IPS-NIHi11 (cell line): ENCODE measurements at regions not wholly inside any gene's neighbourhood (a gene's known extent, or its start where the extent isn't known, plus 50 kb on each side); places are given as distances from the start of the nearest gene placed in this dataset.
"Not testable (repeated sequence)": the region's sequence is repeated elsewhere in the genome, so short reads cannot be mapped to it uniquely, and the experiment has no call there.

ENCODE experiments used
- DNase-seq: peaks from one replicate; pipeline ENCODE4 v3.0.0; 2012; ENCODE audit warnings: mixed read lengths, low spot score

DNA sequence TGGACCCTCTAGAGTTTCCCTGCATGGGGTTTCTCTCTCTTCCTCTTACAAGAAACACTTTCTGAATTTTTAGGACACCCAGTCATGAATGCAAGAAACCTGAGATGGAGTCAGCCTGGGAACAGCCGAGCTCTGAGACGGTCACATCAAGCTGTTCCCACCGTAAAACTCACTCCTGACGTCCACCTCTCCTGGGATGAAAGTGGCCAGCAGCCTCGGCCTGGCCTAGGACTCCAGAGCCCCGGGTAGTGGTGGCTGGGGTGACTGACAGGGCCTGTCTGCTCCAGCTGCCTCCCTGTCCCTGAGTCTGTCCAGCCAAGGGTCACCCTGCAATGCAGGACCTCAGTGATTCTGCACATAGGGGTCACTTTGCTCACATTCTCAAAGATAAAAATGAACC is 217.8 kb downstream of the SHOX start:
- no peak for DNase-seq

DNA sequence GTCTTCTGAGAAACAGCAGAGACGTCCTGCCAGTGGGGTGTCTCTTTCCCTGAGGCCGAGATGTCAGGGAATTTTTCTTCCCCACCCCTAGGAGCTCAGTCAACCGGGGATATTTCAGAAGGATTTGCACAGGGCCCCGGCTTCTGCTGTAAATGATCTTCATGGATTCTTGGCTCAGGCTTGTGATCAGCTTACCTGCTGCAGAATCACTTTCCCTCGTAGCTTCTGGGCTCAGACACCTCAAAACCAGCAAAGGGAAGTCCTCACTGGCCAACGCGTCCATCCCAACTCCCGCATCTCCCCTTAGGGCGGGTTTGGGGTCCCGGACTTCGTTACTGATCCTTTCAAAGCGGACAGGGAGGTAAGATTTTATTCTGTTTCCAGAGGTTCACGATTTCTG is 212.7 kb downstream of the SHOX start:
- DNase-seq = no peak

- no peak for DNase-seq
Measured at GRCh38 chrX:840556-840955, 210.0 kb downstream of the SHOX start.

GRCh38 chrX:838666-839065 is 208.1 kb downstream of the SHOX start:
- not testable (repeated sequence) for DNase-seq

DNA sequence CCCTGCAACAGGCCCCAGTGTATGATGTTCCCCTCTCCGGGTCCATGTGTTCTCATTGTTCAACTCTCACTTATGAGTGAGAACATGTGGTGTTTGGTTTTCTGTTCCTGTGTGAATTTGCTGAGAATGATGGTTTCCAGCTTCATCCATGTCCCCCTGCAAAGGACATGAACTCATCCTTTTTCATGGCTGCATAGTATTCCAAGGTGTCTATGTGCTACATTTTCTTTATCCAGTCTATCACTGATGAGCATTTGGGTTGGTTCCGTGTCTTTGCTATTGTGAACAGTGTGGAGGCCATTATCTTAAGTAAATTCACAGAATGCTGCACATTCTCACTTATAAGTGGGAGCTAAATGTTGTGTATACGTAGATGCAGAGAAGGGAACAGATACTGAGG is 205.3 kb downstream of the SHOX start:
- DNase-seq = not testable (repeated sequence)

DNA sequence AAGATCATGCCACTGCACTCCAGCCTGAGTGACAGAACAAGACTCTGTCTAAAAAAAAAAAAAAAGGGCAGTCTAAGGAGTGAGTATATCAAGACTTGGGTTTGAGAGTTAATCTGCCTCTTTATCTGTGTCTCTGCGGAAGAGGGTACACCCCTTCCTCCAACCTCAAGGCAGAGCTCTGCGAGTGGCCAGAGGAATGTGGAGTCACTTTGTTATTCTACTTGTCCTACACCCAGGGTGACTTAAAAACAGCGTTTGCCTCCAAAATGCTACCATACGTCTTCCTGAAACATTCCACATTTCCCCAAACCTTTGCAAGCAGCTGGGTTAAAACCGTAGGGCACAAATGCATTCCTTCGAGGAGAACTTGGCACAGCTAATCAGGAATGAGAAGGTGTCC is 199.9 kb downstream of the SHOX start:
- no peak for DNase-seq

DNA sequence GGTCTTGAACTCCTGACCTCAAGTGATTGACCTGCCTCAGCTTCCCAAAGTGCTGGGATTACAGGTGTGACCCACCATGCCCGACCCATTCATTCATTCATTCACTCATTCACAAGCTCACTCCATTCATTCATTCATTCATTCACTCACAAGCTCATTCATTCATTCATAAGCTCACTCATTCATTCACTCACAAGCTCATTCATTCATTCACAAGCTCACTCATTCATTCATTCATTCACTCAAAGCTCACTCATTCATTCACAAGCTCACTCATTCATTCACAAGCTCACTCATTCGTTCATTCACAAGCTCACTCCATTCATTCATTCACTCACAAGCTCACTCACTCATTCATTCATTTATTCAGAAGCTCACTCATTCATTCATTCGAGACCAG is 198.6 kb downstream of the SHOX start:
- no peak for DNase-seq

DNA sequence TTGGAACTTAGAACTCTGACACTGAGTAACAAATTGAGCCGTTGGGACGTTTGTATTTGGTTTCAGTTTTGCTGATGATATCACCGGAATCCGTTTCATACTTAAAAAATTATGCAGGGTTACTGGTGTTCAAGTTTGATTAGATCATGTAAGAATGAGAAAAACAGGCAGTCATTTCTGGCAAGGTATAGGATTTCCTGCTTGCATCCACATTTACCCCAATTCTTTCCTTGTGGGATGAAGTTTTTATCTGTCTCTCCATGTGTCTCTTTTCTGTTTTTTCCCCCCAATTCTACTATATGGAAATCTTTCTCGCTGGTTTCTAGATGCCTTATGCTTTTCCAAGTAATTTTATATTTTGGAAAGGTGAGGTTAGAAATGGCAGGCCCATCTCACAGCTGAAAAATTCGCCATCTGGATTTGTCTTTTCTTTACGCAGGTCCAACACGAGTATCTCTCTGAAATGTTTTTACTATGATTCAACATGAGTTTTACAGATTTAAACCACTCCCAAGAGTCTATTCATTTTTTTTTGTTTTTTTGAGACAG is 197.9 kb downstream of the SHOX start:
- DNase-seq = no peak

DNA sequence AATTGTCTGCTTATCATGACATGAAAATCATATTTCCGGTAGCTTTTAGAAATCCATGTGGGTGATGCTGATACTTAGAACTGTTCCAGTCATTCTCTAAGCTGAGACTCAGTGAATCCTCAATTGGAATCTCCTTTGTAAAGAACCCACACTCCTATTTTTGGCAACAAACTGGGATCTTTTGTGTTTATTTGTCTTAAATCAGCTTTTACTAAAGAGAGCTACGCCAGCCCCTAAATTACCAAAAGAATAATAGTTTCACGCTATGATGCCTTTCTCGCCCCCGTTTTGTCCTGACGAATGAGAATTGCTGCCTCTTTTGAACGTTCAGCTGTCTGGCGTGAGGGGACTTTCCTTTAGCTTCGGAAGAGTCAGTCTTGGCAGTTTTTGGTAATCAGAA is 195.9 kb downstream of the SHOX start:
- DNase-seq = no peak

DNA sequence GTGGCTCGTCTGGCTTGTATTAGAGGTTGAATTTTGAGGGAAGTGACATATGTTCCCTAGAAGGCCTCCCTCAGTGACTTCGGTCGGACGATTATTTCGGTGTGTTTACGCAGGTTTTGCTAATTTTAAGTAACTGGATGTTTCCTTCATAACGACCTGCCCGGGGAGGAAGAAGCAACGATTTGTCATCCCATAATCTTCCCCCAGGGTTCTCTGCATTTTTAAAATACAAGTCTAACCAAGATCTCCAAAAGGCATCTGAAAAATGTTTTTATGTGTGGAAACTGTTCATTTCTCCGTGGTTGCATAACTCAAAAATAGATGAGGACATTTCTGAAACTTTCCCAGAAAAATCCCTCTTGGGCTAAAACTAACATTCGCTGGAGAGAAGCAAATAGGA is 195.4 kb downstream of the SHOX start:
- DNase-seq = no peak

- not testable (repeated sequence) for DNase-seq
Measured at GRCh38 chrX:823073-823472, 192.5 kb downstream of the SHOX start.

DNA sequence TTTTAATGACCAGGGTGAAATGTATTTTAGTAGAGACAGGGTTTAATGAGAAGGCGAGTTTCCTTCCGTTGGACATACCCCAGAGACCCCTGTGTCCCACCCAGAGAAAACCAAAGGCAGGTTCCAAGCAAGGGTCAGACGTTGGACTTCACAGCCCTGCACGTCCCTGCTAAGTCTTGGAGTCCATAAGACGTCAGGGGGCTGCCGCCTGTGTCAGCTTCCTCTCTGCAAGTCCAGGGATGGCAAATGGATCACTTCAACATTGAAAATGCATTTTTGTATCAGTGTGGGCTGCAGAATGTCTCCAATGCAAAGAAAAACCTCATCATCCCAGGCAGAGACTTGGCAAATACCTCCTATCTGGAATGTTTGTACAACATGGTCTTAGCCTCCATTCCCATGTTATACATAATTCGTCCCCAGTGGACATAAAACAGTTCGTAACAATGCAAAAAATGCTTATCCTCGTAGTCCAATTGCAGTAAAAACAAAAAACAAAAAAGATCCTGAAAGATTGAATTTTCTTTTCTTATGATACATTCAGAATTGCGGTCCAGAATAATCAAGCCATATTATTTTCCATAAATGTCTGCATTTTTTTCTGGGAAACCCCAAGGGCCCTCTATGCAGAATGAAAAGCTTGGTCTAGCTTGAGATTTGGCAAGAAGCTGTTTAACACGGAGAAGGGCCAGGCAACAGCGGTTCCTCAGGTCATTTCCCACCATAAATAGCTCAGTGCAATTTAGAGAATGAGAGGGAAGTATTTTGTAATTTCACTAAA is 190.9 kb downstream of the SHOX start:
- DNase-seq = no peak

- DNase-seq = no peak
Measured at GRCh38 chrX:819684-820083, 189.1 kb downstream of the SHOX start.

GRCh38 chrX:817759-818300 is 187.2 kb downstream of the SHOX start:
- DNase-seq = no peak

DNA sequence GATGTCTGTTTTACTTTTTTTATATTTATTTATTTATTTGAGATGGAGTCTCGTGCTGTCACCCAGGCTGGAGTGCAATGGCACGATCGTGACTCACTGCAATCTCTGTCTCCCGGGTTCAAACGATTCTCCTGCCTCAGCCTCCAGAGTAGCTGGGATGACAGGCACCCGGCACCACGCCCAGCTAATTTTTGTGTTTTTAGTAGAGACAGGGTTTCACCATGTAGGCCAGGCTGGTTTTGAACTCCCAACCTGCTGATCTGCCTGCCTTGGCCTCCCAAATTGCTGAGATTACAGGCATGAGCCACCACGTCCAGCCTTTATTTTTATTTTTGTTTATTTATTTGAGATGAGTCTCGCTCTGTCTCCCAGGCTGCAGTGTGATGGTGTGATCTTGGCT is 186.6 kb downstream of the SHOX start:
- not testable (repeated sequence) for DNase-seq

GRCh38 chrX:816411-816810 is 185.8 kb downstream of the SHOX start:
- no peak for DNase-seq

- no peak for DNase-seq
Measured at GRCh38 chrX:810186-810585, 179.6 kb downstream of the SHOX start.

DNA sequence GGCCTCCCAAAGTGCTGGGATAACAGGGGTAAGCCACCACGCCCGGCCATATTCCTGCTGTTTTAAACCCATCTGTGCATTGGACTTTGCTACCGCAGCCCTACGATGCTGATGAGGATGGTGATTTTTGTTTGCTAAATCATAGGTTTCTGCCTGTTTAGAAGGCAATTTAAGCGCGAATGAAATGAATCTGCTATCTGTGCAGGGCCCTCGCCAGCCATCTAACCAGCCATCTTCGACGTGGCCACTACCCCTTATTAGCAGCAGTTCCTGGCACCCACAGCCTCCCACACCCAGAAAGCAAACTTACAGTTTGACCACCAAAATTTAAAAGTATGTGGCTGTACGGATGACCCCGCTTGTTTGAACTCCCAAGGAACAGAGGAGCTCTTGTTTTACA is 178.5 kb downstream of the SHOX start:
- no peak for DNase-seq

- DNase-seq = no peak
Measured at GRCh38 chrX:806586-806985, 176.0 kb downstream of the SHOX start.

DNA sequence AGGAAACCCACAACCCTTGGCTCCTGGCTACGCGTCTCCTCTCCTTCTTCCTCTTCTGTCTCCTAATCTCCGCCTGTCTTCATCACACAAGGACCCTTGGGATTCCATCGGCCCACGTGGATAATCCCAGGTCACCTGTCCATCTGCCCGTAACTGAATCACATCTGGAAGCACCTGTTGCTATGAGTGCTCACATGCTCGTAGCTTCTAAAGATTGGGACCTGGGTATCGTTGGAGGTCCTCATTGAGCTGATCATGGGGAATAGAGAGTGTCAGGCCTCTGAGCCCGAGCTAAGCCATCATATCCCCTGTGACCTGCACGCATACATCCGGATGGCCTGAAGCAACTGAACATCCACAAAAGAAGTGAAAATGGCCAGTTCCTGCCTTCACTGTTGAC is 175.4 kb downstream of the SHOX start:
- DNase-seq = no peak

DNA sequence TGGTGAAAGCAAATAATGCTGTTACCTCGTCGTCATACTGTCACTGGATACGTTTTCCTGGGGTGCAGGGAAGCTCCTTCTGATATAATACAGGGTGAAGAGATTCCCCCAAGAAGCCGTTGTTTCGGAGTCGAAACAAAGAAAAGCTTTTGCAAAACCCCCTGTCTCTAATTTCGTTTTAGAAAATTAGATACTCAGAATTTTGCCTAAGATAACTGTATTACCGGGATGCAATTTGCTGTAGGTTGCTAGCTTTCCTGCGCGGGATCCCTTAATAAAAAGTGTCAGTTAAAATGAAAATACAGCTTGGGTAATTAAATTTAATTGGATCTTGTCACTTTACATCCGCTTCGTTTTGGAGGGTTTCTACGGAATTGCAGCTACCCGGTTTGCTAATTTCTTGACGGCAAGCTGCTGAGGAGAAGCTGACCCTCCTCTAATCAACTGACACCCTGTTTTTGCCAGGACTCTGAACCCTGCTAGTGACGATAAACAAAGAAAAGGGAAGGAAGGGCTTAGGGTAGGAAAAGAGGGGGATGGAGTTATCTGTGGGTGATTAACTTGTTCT is 174.6 kb downstream of the SHOX start:
- peak; percentile 19 for DNase-seq

GRCh38 chrX:802846-803245 is 172.3 kb downstream of the SHOX start:
- no peak for DNase-seq

- no peak for DNase-seq
Measured at GRCh38 chrX:799808-800207, 169.2 kb downstream of the SHOX start.

DNA sequence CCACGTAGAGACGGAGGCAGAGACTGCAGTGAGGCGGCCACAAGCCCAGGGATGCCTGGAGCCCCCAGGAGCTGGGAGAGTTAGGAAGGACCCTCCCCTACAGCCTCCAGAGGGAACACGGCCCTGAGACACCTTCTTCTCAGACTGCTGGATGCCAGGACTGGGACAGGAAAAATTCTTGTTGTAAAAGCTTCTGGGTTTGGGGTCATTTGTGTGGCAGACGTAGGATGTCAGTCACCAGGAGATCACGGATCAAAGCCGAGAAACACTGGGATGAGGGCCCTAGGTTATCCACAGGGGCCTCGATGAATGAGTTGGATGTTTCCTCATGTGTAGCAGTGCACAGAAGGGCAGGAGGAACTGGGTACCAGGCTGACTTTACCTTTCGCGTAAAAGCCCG is 163.7 kb downstream of the SHOX start:
- DNase-seq = no peak
